Brain microvascular endothelial cell (primary cell): ENCODE measurements at regions not wholly inside any gene's neighbourhood (a gene's known extent, or its start where the extent isn't known, plus 50 kb on each side); places are given as distances from the start of the nearest gene placed in this dataset.

Experiments used
- DNase-seq: peaks from one replicate; pipeline ENCODE4 v3.0.0-alpha.2; 2020
- H3K27ac ChIP-seq: fragments of 250-450 bp; sonication (Bioruptor Pico); 2 replicates; pipeline ENCODE4 v1.5.1; 2020; ENCODE audit warnings: mild to moderate bottlenecking, moderate library complexity
- H3K27me3 ChIP-seq: fragments of 250-450 bp; sonication (Bioruptor Pico); replicated peaks from 2 replicates; pipeline ENCODE4 v1.5.1; 2020; ENCODE audit warnings: mild to moderate bottlenecking
- H3K36me3 ChIP-seq: fragments of 250-450 bp; sonication (Bioruptor Pico); replicated peaks from 2 replicates; pipeline ENCODE4 v1.5.1; 2020; ENCODE audit warnings: mild to moderate bottlenecking
- H3K4me3 ChIP-seq: 2 replicates; pipeline ENCODE4 v1.5.1; 2011; ENCODE audit warnings: low read depth, mild to moderate bottlenecking, control low read depth, low read length, moderate library complexity
- CTCF ChIP-seq: IDR thresholded peaks from 2 replicates; pipeline ENCODE4 v1.5.1; 2011; ENCODE audit warnings: low read depth, mild to moderate bottlenecking, moderate library complexity, low read length, control low read depth, inconsistent platforms; ENCODE audit errors: missing control alignments
- in situ Hi-C: cut with HindIII; loops from 2 replicates; pipeline ENCODE4 v1.10.0; 2017; ENCODE audit warnings: low sequenced_read_pairs, low pct_ligation_motif_present

GRCh38 chr20:7207186-7207798 lies 439.8 kb downstream of the BMP2 start:
- H3K27me3 ChIP-seq, result no peaks in the 10 kb centered on the region
- H3K36me3 ChIP-seq, result no peaks in the 10 kb centered on the region
- in situ Hi-C loops, result no loop called here
- H3K27ac ChIP-seq, result no peak overlapping the region
- H3K4me3 ChIP-seq, result no peak overlapping the region
- no peak for DNase-seq
- TF ChIP-seq CTCF, result no peak

- H3K27me3 ChIP-seq, result no peaks in the 10 kb centered on the region
- in situ Hi-C loops, result no loop called here
- no peaks in the 10 kb centered on the region for H3K36me3 ChIP-seq
- H3K4me3 ChIP-seq, result no peak overlapping the region
- no peak for TF ChIP-seq CTCF
- DNase-seq, result no peak
- no peak overlapping the region for H3K27ac ChIP-seq
Measured at GRCh38 chr20:7210910-7211309, 443.4 kb downstream of the BMP2 start.

- H3K27ac ChIP-seq, result no peak overlapping the region
- no peaks in the 10 kb centered on the region for H3K36me3 ChIP-seq
- H3K27me3 ChIP-seq, result no peaks in the 10 kb centered on the region
- no peak for TF ChIP-seq CTCF
- no peak overlapping the region for H3K4me3 ChIP-seq
- in situ Hi-C loops, result no loop called here
- DNase-seq, result no peak
Measured at GRCh38 chr20:7214081-7214740, 446.7 kb downstream of the BMP2 start.

- H3K4me3 ChIP-seq, result no peak overlapping the region
- DNase-seq, result no peak
- no peaks in the 10 kb centered on the region for H3K27me3 ChIP-seq
- in situ Hi-C loops, result no loop called here
- H3K27ac ChIP-seq, result no peak overlapping the region
- no peaks in the 10 kb centered on the region for H3K36me3 ChIP-seq
- TF ChIP-seq CTCF, result no peak
Measured at GRCh38 chr20:7217606-7218005, 450.1 kb downstream of the BMP2 start.

- H3K36me3 ChIP-seq, result no peaks in the 10 kb centered on the region
- no peak overlapping the region for H3K27ac ChIP-seq
- in situ Hi-C loops, result no loop called here
- no peak overlapping the region for H3K4me3 ChIP-seq
- no peaks in the 10 kb centered on the region for H3K27me3 ChIP-seq
- no peak for TF ChIP-seq CTCF
- no peak for DNase-seq
Measured at GRCh38 chr20:7220755-7221154, 453.3 kb downstream of the BMP2 start.

GRCh38 chr20:7226156-7226555 lies 458.7 kb downstream of the BMP2 start:
- in situ Hi-C loops, result no loop called here
- no peaks in the 10 kb centered on the region for H3K36me3 ChIP-seq
- H3K27me3 ChIP-seq, result no peaks in the 10 kb centered on the region
- DNase-seq, result no peak
- no peak overlapping the region for H3K4me3 ChIP-seq
- no peak overlapping the region for H3K27ac ChIP-seq
- TF ChIP-seq CTCF, result no peak
